WTC11 (cell line): ENCODE measurements at regions not wholly inside any gene's neighbourhood (a gene's known extent, or its start where the extent isn't known, plus 50 kb on each side); places are given as distances from the start of the nearest gene placed in this dataset.

ENCODE experiments used
- ATAC-seq: fragments of 200-7000 bp; cut with Tn5 transposase; 2 replicates; pipeline ENCODE4 v1.10.0; 2021; ENCODE audit warnings: mild to moderate bottlenecking, moderate library complexity
- CTCF ChIA-PET: fragments of 300-600 bp; sonication (Branson Sonifier 250); formaldehyde crosslinking; loops from one replicate; lab custom pipeline; 2021; ENCODE audit warnings: antibody characterized with exemption; lab: Charles Lee
- POLR2A ChIA-PET: fragments of 350-600 bp; sonication (Branson Sonifier 250); formaldehyde crosslinking; loops from one replicate; lab custom pipeline; 2021; ENCODE audit warnings: antibody characterized with exemption; lab: Charles Lee
- DNase-seq: peaks from one replicate; pipeline ENCODE4 v3.0.0; 2021; ENCODE audit warnings: low spot score
- H3K27ac Mint-ChIP-seq: 2 replicates; pipeline ENCODE4 v1.8.0; 2021; ENCODE audit warnings: mixed read lengths
- H3K27me3 Mint-ChIP-seq: 2 replicates; pipeline ENCODE4 v1.8.0; 2021; ENCODE audit warnings: low read depth, mild to moderate bottlenecking, moderate library complexity, mixed read lengths
- H3K36me3 Mint-ChIP-seq: 2 replicates; pipeline ENCODE4 v1.8.0; 2021; ENCODE audit warnings: mixed read lengths
- H3K4me1 Mint-ChIP-seq: 2 replicates; pipeline ENCODE4 v1.8.0; 2022; ENCODE audit warnings: mixed read lengths
- H3K4me3 Mint-ChIP-seq: 2 replicates; pipeline ENCODE4 v1.8.0; 2021; ENCODE audit warnings: mild to moderate bottlenecking, moderate library complexity, mixed read lengths
- H3K9me3 Mint-ChIP-seq: 2 replicates; pipeline ENCODE4 v1.8.0; 2021; ENCODE audit warnings: mixed read lengths
- ATF3 ChIP-seq: sonication (generic); formaldehyde crosslinking; conservative IDR thresholded peaks from 2 replicates; pipeline ENCODE4 v1.8.1; 2022; ENCODE audit warnings: mild to moderate bottlenecking, missing genetic modification reagents
- CREB1 ChIP-seq: sonication (generic); formaldehyde crosslinking; IDR thresholded peaks from 2 replicates; pipeline ENCODE4 v1.8.0; 2023; ENCODE audit warnings: mild to moderate bottlenecking, missing genetic modification reagents
- IRF2 ChIP-seq: sonication (generic); formaldehyde crosslinking; IDR thresholded peaks from 2 replicates; pipeline ENCODE4 v1.8.0; 2022; ENCODE audit warnings: low read depth, missing genetic modification reagents, borderline replicate concordance
- JAZF1 ChIP-seq: fragments of 250-450 bp; sonication (Bioruptor Pico); IDR thresholded peaks from 2 replicates; pipeline ENCODE4 v1.9.0; 2021; ENCODE audit warnings: moderate library complexity, mild to moderate bottlenecking, inconsistent platforms
- MAX ChIP-seq: sonication (generic); formaldehyde crosslinking; IDR thresholded peaks from 2 replicates; pipeline ENCODE4 v1.8.0; 2022; ENCODE audit warnings: mild to moderate bottlenecking, missing genetic modification reagents
- NFYB ChIP-seq: sonication (generic); formaldehyde crosslinking; conservative IDR thresholded peaks from 2 replicates; pipeline ENCODE4 v1.8.0; 2022; ENCODE audit warnings: low read depth, missing genetic modification reagents
- NR1H2 ChIP-seq: sonication (generic); formaldehyde crosslinking; IDR thresholded peaks from 2 replicates; pipeline ENCODE4 v1.9.0; 2021; ENCODE audit warnings: mild to moderate bottlenecking, moderate library complexity, missing genetic modification reagents
- NR3C1 ChIP-seq: sonication (generic); formaldehyde crosslinking; conservative IDR thresholded peaks from 2 replicates; pipeline ENCODE4 v1.8.1; 2023; ENCODE audit warnings: low read depth, mild to moderate bottlenecking, missing genetic modification reagents
- PREB ChIP-seq: sonication (generic); formaldehyde crosslinking; IDR thresholded peaks from 2 replicates; pipeline ENCODE4 v1.8.1; 2022; ENCODE audit warnings: mild to moderate bottlenecking, missing genetic modification reagents, moderate library complexity, borderline replicate concordance
- PRRX2 ChIP-seq: fragments of 250-450 bp; sonication (Bioruptor Pico); IDR thresholded peaks from 2 replicates; pipeline ENCODE4 v1.8.0; 2021; ENCODE audit warnings: mild to moderate bottlenecking
- RELA ChIP-seq: sonication (generic); formaldehyde crosslinking; IDR thresholded peaks from 2 replicates; pipeline ENCODE4 v1.8.1; 2022; ENCODE audit warnings: missing genetic modification reagents, mild to moderate bottlenecking, borderline replicate concordance
- STAT6 ChIP-seq: sonication (generic); formaldehyde crosslinking; conservative IDR thresholded peaks from 2 replicates; pipeline ENCODE4 v1.8.1; 2023; ENCODE audit warnings: mild to moderate bottlenecking, low read depth, missing genetic modification reagents, moderate library complexity
- TCF7 ChIP-seq: sonication (generic); formaldehyde crosslinking; IDR thresholded peaks from 2 replicates; pipeline ENCODE4 v1.8.0; 2022; ENCODE audit warnings: mild to moderate bottlenecking, low read depth, missing genetic modification reagents, moderate library complexity
- USF1 ChIP-seq: sonication (generic); formaldehyde crosslinking; IDR thresholded peaks from 2 replicates; pipeline ENCODE4 v1.8.0; 2022; ENCODE audit warnings: mild to moderate bottlenecking, missing genetic modification reagents
- USF2 ChIP-seq: sonication (generic); formaldehyde crosslinking; IDR thresholded peaks from 2 replicates; pipeline ENCODE4 v1.8.1; 2023; ENCODE audit warnings: mild to moderate bottlenecking, missing genetic modification reagents, moderate library complexity
- ZMAT4 ChIP-seq: fragments of 250-450 bp; sonication (Bioruptor Pico); IDR thresholded peaks from 2 replicates; pipeline ENCODE4 v1.9.0; 2021; ENCODE audit warnings: mild to moderate bottlenecking
- ZNF219 ChIP-seq: sonication (generic); formaldehyde crosslinking; IDR thresholded peaks from 2 replicates; pipeline ENCODE4 v1.8.0; 2023; ENCODE audit warnings: missing genetic modification reagents, mild to moderate bottlenecking, borderline replicate concordance
- ZNF317 ChIP-seq: sonication (generic); formaldehyde crosslinking; IDR thresholded peaks from 2 replicates; pipeline ENCODE4 v1.8.1; 2023; ENCODE audit warnings: low read depth, mild to moderate bottlenecking, moderate library complexity, missing genetic modification reagents, borderline replicate concordance
- ZNF423 ChIP-seq: fragments of 250-450 bp; sonication (Bioruptor Pico); IDR thresholded peaks from 2 replicates; pipeline ENCODE4 v2.1.2; 2022; ENCODE audit warnings: mild to moderate bottlenecking, moderate library complexity
- ZSCAN18 ChIP-seq: fragments of 250-450 bp; sonication (Bioruptor Pico); IDR thresholded peaks from 2 replicates; pipeline ENCODE4 v2.1.2; 2022; ENCODE audit warnings: mild to moderate bottlenecking, moderate library complexity

- peaks cover 18% of the 10 kb centered on the region for H3K4me1 Mint-ChIP-seq
- DNase-seq (no peak), ATAC-seq (no peak)
- H3K27ac Mint-ChIP-seq: no peak overlapping the region
- POLR2A ChIA-PET: no interaction called here
- H3K36me3 Mint-ChIP-seq: no peaks in the 10 kb centered on the region
- H3K27me3 Mint-ChIP-seq: peaks cover 5% of the 10 kb centered on the region; the same call in 1 of the 2 replicates
- H3K4me3 Mint-ChIP-seq: no peak overlapping the region
- H3K9me3 Mint-ChIP-seq: peaks cover 10% of the 10 kb centered on the region; the same call in 1 of the 2 replicates
- CTCF ChIA-PET: interaction anchor here (0.6 kb wide), 1 partner anchor 356 kb away, joined by 5 read pairs; no protein-coding TSS in a partner anchor
- TF ChIP-seq PRRX2 (CRISPR knock-in tag): no peak
- no peak for TF ChIP-seq ZMAT4 (CRISPR knock-in tag)
- TF ChIP-seq USF2 (CRISPR knock-in tag): peak; percentile 87
- no peak for TF ChIP-seq MAX (CRISPR knock-in tag)
- no peak for TF ChIP-seq IRF2
- TF ChIP-seq USF1 (CRISPR knock-in tag): peak; percentile 82
- peak; percentile 88 for TF ChIP-seq NFYB (CRISPR knock-in tag)
- no peak for TF ChIP-seq ZNF423
- TF ChIP-seq ZSCAN18 (CRISPR knock-in tag): no peak
Observed at GRCh38 chr16:86428729-86429517, 81.4 kb upstream of the FOXF1 start.

GRCh38 chr16:86429663-86430062 is 80.7 kb upstream of the FOXF1 start:
- ATAC-seq (no peak), DNase-seq (no peak)
- Mint-ChIP-seq H3K27me3 (peaks cover 5% of the 10 kb centered on the region; the same call in 1 of the 2 replicates), H3K4me3 (no peak overlapping the region), H3K4me1 (peaks cover 12% of the 10 kb centered on the region), H3K27ac (no peak overlapping the region), H3K36me3 (no peaks in the 10 kb centered on the region), H3K9me3 (peaks cover 10% of the 10 kb centered on the region; the same call in 1 of the 2 replicates)
- TF ChIP-seq NFYB (CRISPR knock-in tag): no peak
- no peak for TF ChIP-seq ZNF219 (CRISPR knock-in tag)
- no peak for TF ChIP-seq RELA (CRISPR knock-in tag)
- TF ChIP-seq CREB1 (CRISPR knock-in tag): no peak
- no peak for TF ChIP-seq PREB (CRISPR knock-in tag)
- TF ChIP-seq ATF3 (CRISPR knock-in tag): no peak
- no peak for TF ChIP-seq ZNF317 (CRISPR knock-in tag)
- TF ChIP-seq STAT6 (CRISPR knock-in tag): no peak
- TF ChIP-seq TCF7 (CRISPR knock-in tag): no peak
- no peak for TF ChIP-seq NR1H2
- no peak for TF ChIP-seq NR3C1 (CRISPR knock-in tag)
- no peak for TF ChIP-seq JAZF1 (CRISPR knock-in tag)
- ChIA-PET CTCF (interaction anchor here (0.6 to 1.0 kb wide), 2 partner anchors 89 to 356 kb away, joined by 3 to 5 read pairs; no protein-coding TSS in a partner anchor), POLR2A (no interaction called here)
